Activated gamma-delta T cell treated with Interleukin-2 at 50 U/mL for 16 hours (primary cell): ENCODE measurements at regions not wholly inside any gene's neighbourhood (a gene's known extent, or its start where the extent isn't known, plus 50 kb on each side); places are given as distances from the start of the nearest gene placed in this dataset.
"Not testable (repeated sequence)": the region's sequence is repeated elsewhere in the genome, so short reads cannot be mapped to it uniquely, and the experiment has no call there.

ENCODE experiments used
- DNase-seq: peaks from one replicate; pipeline ENCODE4 v3.0.0-alpha.2; 2020

GRCh38 chr9:2279138-2279537 is 264.0 kb downstream of the SMARCA2 start:
- DNase-seq = not testable (repeated sequence)

- DNase-seq = no peak
These were observed 266.1 kb downstream of the SMARCA2 start for GRCh38 chr9:2281031-2281802.

- DNase-seq = no peak
These were observed 266.6 kb downstream of the SMARCA2 start for GRCh38 chr9:2281803-2282185.

GRCh38 chr9:2284770-2285169 is 269.6 kb downstream of the SMARCA2 start:
- DNase-seq = no peak

- no peak for DNase-seq
These were observed 270.5 kb downstream of the SMARCA2 start for GRCh38 chr9:2285416-2286332.

GRCh38 chr9:2286333-2286705 is 271.2 kb downstream of the SMARCA2 start:
- no peak for DNase-seq

- DNase-seq = no peak
These were observed 271.8 kb downstream of the SMARCA2 start for GRCh38 chr9:2286825-2287455.

- DNase-seq = no peak
These were observed 273.2 kb downstream of the SMARCA2 start for GRCh38 chr9:2288309-2288708.

GRCh38 chr9:2289263-2289662 is 274.1 kb downstream of the SMARCA2 start:
- DNase-seq = no peak

- no peak for DNase-seq
These were observed 275.2 kb downstream of the SMARCA2 start for GRCh38 chr9:2290382-2290781.

GRCh38 chr9:2291980-2292704 is 277.0 kb downstream of the SMARCA2 start:
- no peak for DNase-seq

GRCh38 chr9:2292733-2293132 is 277.6 kb downstream of the SMARCA2 start:
- no peak for DNase-seq

GRCh38 chr9:2297771-2298170 is 282.6 kb downstream of the SMARCA2 start:
- no peak for DNase-seq

GRCh38 chr9:2298217-2298616 is 283.1 kb downstream of the SMARCA2 start:
- no peak for DNase-seq

- no peak for DNase-seq
These were observed 284.2 kb downstream of the SMARCA2 start for GRCh38 chr9:2299156-2299842.

GRCh38 chr9:2299843-2300205 is 284.7 kb downstream of the SMARCA2 start:
- no peak for DNase-seq

GRCh38 chr9:2300325-2300724 is 285.2 kb downstream of the SMARCA2 start:
- no peak for DNase-seq

GRCh38 chr9:2302606-2303005 is 287.5 kb downstream of the SMARCA2 start:
- DNase-seq = no peak

GRCh38 chr9:2303056-2303455 is 287.9 kb downstream of the SMARCA2 start:
- DNase-seq = no peak

- no peak for DNase-seq
These were observed 292.3 kb downstream of the SMARCA2 start for GRCh38 chr9:2307480-2307879.

GRCh38 chr9:2311920-2312319 is 296.8 kb downstream of the SMARCA2 start:
- no peak for DNase-seq

- DNase-seq = no peak
These were observed 298.4 kb downstream of the SMARCA2 start for GRCh38 chr9:2313512-2313911.
